ENCODE measurements at regions not wholly inside any gene's neighbourhood (a gene's known extent, or its start where the extent isn't known, plus 50 kb on each side); places are given as distances from the start of the nearest gene placed in this dataset.

- intact Hi-C loops (cut with DNase I), result no loop called here
- H3K9me3 ChIP-seq, result no peaks in the 10 kb centered on the region
- H3K36me3 ChIP-seq, result no peaks in the 10 kb centered on the region
- no peaks in the 10 kb centered on the region for H3K27me3 ChIP-seq
- no peak for TF ChIP-seq CTCF (IDR thresholded peaks at IDR 0.05)
- no peak for TF ChIP-seq EP300 (IDR thresholded peaks at IDR 0.05)
- no peak for TF ChIP-seq POLR2A (IDR thresholded peaks at IDR 0.05)
- no peak for DNase-seq
- no peak overlapping the region for H3K4me3 ChIP-seq
- no peaks in the 10 kb centered on the region for H3K4me1 ChIP-seq (ENCODE audit: insufficient read depth)
- H3K27ac ChIP-seq, result no peak overlapping the region
- 95 to 97% (median 96%) methylated on average over 5 of the region's 5 CpGs for WGBS, 3 donors
Measured at GRCh38 chr15:35290301-35290721, 205.2 kb upstream of the NANOGP8 start.

GRCh38 chr15:35289024-35289617 lies 204.0 kb upstream of the NANOGP8 start:
- TF ChIP-seq POLR2A (IDR thresholded peaks at IDR 0.05) (no peak), EP300 (IDR thresholded peaks at IDR 0.05) (no peak), CTCF (IDR thresholded peaks at IDR 0.05) (peak in 2 of 3 donors; percentile 32 to 47)
- no peak for DNase-seq
- H3K9me3 ChIP-seq, result no peaks in the 10 kb centered on the region
- H3K4me1 ChIP-seq (ENCODE audit: insufficient read depth), result no peaks in the 10 kb centered on the region
- no peak overlapping the region for H3K27ac ChIP-seq
- intact Hi-C loops (cut with DNase I), result no loop called here
- H3K36me3 ChIP-seq, result no peaks in the 10 kb centered on the region
- H3K27me3 ChIP-seq, result no peaks in the 10 kb centered on the region
- 14 to 26% (median 15%) methylated on average over 3 of the region's 3 CpGs for WGBS, 3 donors
- H3K4me3 ChIP-seq, result no peak overlapping the region

GRCh38 chr15:35288580-35288979 lies 203.5 kb upstream of the NANOGP8 start:
- WGBS, 3 donors, result 92 to 96% (median 93%) methylated on average over 3 of the region's 3 CpGs

GRCh38 chr15:35286721-35287120 lies 201.6 kb upstream of the NANOGP8 start:
- Histone ChIP-seq H3K4me1 (ENCODE audit: insufficient read depth) (no peaks in the 10 kb centered on the region), H3K27me3 (no peaks in the 10 kb centered on the region), H3K36me3 (no peaks in the 10 kb centered on the region), H3K9me3 (no peaks in the 10 kb centered on the region), H3K27ac (no peak overlapping the region), H3K4me3 (no peak overlapping the region)
- TF ChIP-seq POLR2A (IDR thresholded peaks at IDR 0.05) (no peak), EP300 (IDR thresholded peaks at IDR 0.05) (no peak), CTCF (IDR thresholded peaks at IDR 0.05) (no peak)
- DNase-seq, result no peak
- WGBS, 3 donors, result 75 to 89% (median 82%) methylated on average over 2 of the region's 2 CpGs
- intact Hi-C loops (cut with DNase I), result no loop called here

More at GRCh38 chr15:35288580-35288979, 203.5 kb upstream of the NANOGP8 start:
- intact Hi-C loops (cut with DNase I), result no loop called here
- no peak overlapping the region for H3K4me3 ChIP-seq
- DNase-seq, result no peak
- no peaks in the 10 kb centered on the region for H3K9me3 ChIP-seq
- no peaks in the 10 kb centered on the region for H3K36me3 ChIP-seq
- no peak overlapping the region for H3K27ac ChIP-seq
- no peaks in the 10 kb centered on the region for H3K27me3 ChIP-seq
- no peaks in the 10 kb centered on the region for H3K4me1 ChIP-seq (ENCODE audit: insufficient read depth)
- no peak for TF ChIP-seq POLR2A (IDR thresholded peaks at IDR 0.05)
- TF ChIP-seq CTCF (IDR thresholded peaks at IDR 0.05), result no peak
- TF ChIP-seq EP300 (IDR thresholded peaks at IDR 0.05), result no peak

Measured in ovary (tissue), 7 donors.